ENCODE measurements at regions not wholly inside any gene's neighbourhood (a gene's known extent, or its start where the extent isn't known, plus 50 kb on each side); places are given as distances from the start of the nearest gene placed in this dataset.

DNA sequence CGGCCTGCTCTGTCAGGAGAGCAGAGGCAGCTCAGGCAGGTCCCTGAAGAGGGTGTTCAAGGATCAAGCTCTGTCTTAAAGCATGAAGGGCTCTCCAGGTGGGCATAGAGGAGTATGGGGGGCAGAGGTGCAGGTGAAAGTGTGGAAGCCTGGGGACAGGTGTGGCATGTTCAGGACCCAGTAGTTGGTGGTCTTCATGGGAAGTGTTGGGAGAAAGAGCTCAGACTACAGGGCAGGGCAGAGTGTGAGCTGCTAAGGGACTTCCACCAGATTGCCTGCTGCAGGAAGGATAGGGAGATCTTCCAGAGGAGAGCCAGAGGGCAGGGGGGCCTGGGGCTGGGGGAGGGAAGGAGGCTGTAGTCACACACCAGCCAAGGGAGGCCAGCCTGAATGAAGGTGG is 156.5 kb upstream of the GDF10 start:
- H3K9me3 ChIP-seq = no peaks in the 10 kb centered on the region
- TF ChIP-seq POLR2AphosphoS5 (IDR thresholded peaks at IDR 0.05) (no peak), EP300 (IDR thresholded peaks at IDR 0.05) (no peak), POLR2A (IDR thresholded peaks at IDR 0.05) (no peak)
- TF ChIP-seq, protein P1, sequence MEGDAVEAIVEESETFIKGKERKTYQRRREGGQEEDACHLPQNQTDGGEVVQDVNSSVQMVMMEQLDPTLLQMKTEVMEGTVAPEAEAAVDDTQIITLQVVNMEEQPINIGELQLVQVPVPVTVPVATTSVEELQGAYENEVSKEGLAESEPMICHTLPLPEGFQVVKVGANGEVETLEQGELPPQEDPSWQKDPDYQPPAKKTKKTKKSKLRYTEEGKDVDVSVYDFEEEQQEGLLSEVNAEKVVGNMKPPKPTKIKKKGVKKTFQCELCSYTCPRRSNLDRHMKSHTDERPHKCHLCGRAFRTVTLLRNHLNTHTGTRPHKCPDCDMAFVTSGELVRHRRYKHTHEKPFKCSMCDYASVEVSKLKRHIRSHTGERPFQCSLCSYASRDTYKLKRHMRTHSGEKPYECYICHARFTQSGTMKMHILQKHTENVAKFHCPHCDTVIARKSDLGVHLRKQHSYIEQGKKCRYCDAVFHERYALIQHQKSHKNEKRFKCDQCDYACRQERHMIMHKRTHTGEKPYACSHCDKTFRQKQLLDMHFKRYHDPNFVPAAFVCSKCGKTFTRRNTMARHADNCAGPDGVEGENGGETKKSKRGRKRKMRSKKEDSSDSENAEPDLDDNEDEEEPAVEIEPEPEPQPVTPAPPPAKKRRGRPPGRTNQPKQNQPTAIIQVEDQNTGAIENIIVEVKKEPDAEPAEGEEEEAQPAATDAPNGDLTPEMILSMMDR (IDR thresholded peaks at IDR 0.05) = no peak
- intact Hi-C loops (cut with DNase I; ENCODE audit: low total_unique reads) = no loop called here
- H3K27me3 ChIP-seq = no peaks in the 10 kb centered on the region
- no peaks in the 10 kb centered on the region for H3K4me1 ChIP-seq
- H3K4me3 ChIP-seq = no peak overlapping the region
- H3K36me3 ChIP-seq = no peaks in the 10 kb centered on the region
- no peak for DNase-seq
- no peak overlapping the region for H3K27ac ChIP-seq
- WGBS, 5 donors = 78 to 100% (median 92%) methylated on average over 1 of the region's 1 CpG

DNA sequence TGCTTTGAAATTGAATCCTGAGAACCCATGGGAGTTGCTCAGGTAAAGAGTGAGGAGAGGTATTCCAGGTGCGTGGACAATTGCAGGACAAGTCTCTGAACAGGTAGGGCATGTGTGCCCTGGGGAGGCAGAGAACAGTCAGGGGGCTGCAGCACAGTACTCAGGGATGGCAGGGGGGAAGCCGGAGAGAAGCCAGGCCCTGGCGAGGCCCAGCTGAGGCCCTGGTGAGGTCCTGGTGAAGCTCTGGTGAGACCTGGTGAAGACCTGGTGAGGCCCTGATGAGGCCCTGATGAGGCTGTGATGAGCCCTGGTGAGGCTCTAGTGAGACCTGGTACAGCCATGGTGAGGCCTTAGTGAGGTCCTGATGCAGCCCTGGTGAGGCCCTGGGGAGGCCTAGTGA is 155.5 kb upstream of the GDF10 start:
- Histone ChIP-seq H3K4me1 (no peaks in the 10 kb centered on the region), H3K27me3 (no peaks in the 10 kb centered on the region), H3K4me3 (no peak overlapping the region), H3K27ac (no peak overlapping the region), H3K36me3 (no peaks in the 10 kb centered on the region), H3K9me3 (no peaks in the 10 kb centered on the region)
- no peak for DNase-seq
- intact Hi-C loops (cut with DNase I; ENCODE audit: low total_unique reads) = no loop called here
- 87 to 96% (median 92%) methylated on average over 3 of the region's 3 CpGs for WGBS, 5 donors
- TF ChIP-seq EP300 (IDR thresholded peaks at IDR 0.05) = no peak

DNA sequence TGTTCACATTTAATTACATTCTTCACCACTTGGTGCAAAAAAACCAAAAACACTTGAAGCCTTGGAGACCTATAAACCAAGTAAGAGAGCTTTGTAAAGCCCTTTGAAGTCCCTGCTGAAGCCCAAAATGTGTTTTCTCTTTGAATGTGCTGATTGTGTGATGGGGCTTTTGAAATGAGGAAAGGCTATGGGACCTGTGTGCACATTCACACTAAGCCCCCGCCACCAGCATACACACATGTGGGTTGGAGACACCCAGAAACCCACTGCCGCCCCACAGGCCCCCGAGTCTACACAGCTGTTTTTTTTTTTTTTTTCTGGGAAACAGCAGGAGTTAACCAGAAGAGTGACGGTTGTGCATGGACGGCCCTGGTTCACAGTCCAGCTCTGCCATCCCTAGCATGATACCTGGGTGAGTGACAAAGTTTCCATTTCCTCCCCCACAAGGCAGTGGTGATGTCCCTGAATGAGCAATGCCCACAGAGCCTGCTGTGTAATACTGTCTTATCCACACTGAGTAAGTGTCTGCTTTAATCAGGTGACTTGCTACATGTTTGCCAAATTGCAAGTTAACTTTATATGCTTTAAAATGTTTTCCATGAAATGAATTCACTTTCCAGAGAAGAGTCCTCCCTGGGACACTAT is 154.6 kb upstream of the GDF10 start:
- H3K4me3 ChIP-seq = no peak overlapping the region
- TF ChIP-seq POLR2AphosphoS5 (IDR thresholded peaks at IDR 0.05) (no peak), POLR2A (IDR thresholded peaks at IDR 0.05) (no peak), EP300 (IDR thresholded peaks at IDR 0.05) (no peak)
- TF ChIP-seq, protein P1 (IDR thresholded peaks at IDR 0.05) = no peak
- H3K27ac ChIP-seq = no peak overlapping the region
- H3K36me3 ChIP-seq = no peaks in the 10 kb centered on the region
- 81 to 88% (median 87%) methylated on average over 5 of the region's 5 CpGs for WGBS, 5 donors
- intact Hi-C loops (cut with DNase I; ENCODE audit: low total_unique reads) = no loop called here
- no peaks in the 10 kb centered on the region for H3K4me1 ChIP-seq
- no peak for DNase-seq
- no peaks in the 10 kb centered on the region for H3K27me3 ChIP-seq
- H3K9me3 ChIP-seq = no peaks in the 10 kb centered on the region

DNA sequence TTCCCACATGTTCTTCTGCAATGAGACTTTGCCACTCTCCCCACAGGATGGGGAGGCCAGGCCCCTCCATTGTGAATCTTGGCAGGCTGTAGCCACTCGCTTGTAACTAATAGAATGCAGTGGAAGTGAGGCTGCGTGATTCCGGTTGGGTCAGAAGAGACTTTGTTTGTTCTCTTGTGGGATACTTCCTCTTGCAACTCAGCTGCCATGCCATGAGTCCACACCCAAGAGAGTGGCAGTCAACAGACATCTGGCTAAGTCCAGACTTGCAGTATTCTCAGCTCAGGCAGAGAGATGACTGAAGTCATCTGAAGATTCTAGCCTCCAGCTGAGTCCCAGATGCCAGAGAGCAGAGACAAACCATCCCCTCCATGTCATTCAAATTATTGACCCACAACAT is 153.4 kb upstream of the GDF10 start:
- H3K9me3 ChIP-seq = no peaks in the 10 kb centered on the region
- no peak overlapping the region for H3K27ac ChIP-seq
- no peaks in the 10 kb centered on the region for H3K4me1 ChIP-seq
- intact Hi-C loops (cut with DNase I; ENCODE audit: low total_unique reads) = no loop called here
- no peak overlapping the region for H3K4me3 ChIP-seq
- 36 to 69% (median 50%) methylated on average over 3 of the region's 3 CpGs for WGBS, 5 donors
- no peak for DNase-seq
- no peaks in the 10 kb centered on the region for H3K36me3 ChIP-seq
- H3K27me3 ChIP-seq = no peaks in the 10 kb centered on the region
- TF ChIP-seq POLR2A (IDR thresholded peaks at IDR 0.05) (no peak), POLR2AphosphoS5 (IDR thresholded peaks at IDR 0.05) (no peak), EP300 (IDR thresholded peaks at IDR 0.05) (no peak)
- TF ChIP-seq, protein P1 (IDR thresholded peaks at IDR 0.05) = no peak

- TF ChIP-seq EP300 (IDR thresholded peaks at IDR 0.05) = no peak
- no peak for TF ChIP-seq POLR2AphosphoS5 (IDR thresholded peaks at IDR 0.05)
- no peak for TF ChIP-seq POLR2A (IDR thresholded peaks at IDR 0.05)
- TF ChIP-seq, protein P1 (IDR thresholded peaks at IDR 0.05) = no peak
- H3K36me3 ChIP-seq = no peaks in the 10 kb centered on the region
- intact Hi-C loops (cut with DNase I; ENCODE audit: low total_unique reads) = no loop called here
- no peak overlapping the region for H3K4me3 ChIP-seq
- H3K27me3 ChIP-seq = no peaks in the 10 kb centered on the region
- DNase-seq = no peak
- H3K9me3 ChIP-seq = no peaks in the 10 kb centered on the region
- no peaks in the 10 kb centered on the region for H3K4me1 ChIP-seq
- H3K27ac ChIP-seq = no peak overlapping the region
Measured at GRCh38 chr10:47147186-47147585, 152.8 kb upstream of the GDF10 start.
